Panc1 (cell line): ENCODE measurements at regions not wholly inside any gene's neighbourhood (a gene's known extent, or its start where the extent isn't known, plus 50 kb on each side); places are given as distances from the start of the nearest gene placed in this dataset.

Source experiments
- ATAC-seq: fragments of 200-7000 bp; cut with Tn5 transposase; 2 replicates; pipeline ENCODE4 v1.9.1; 2020; ENCODE audit warnings: mild to moderate bottlenecking, moderate library complexity
- BruUV-seq: library from RNA; stranded (reverse); fragments of 400-500 nt; replicated peaks from 2 replicates; lab custom pipeline; 2021; lab: Mats Ljungman, UMichigan
- CTCF ChIA-PET: fragments of 300-600 bp; sonication (Branson Sonifier 250); formaldehyde crosslinking; loops from one replicate; lab custom pipeline; 2022; ENCODE audit warnings: antibody characterized with exemption; lab: Charles Lee
- POLR2A ChIA-PET: fragments of 300-600 bp; sonication (Branson Sonifier 250); formaldehyde crosslinking; loops from one replicate; lab custom pipeline; 2022; ENCODE audit warnings: antibody characterized with exemption; lab: Charles Lee
- DNase-seq: peaks from one replicate; pipeline ENCODE4 v3.0.0-alpha.2; 2010; ENCODE audit warnings: low read depth, low spot score
- H3K27ac ChIP-seq: 2 replicates; pipeline ENCODE4 v1.5.1; 2011; ENCODE audit warnings: mild to moderate bottlenecking, low read length, inconsistent platforms
- H3K27me3 ChIP-seq: fragments of 200-500 bp; sonication (Bioruptor generic); 2 replicates; pipeline ENCODE4 v1.6.0; 2014; ENCODE audit warnings: low read length, inconsistent platforms; ENCODE audit not compliant: control insufficient read depth, insufficient read depth
- H3K36me3 ChIP-seq: fragments of 200-500 bp; sonication (Bioruptor generic); 2 replicates; pipeline ENCODE4 v1.5.1; 2014; ENCODE audit warnings: inconsistent platforms, mild to moderate bottlenecking, low read length, moderate library complexity; ENCODE audit not compliant: control insufficient read depth, insufficient read depth
- H3K4me1 ChIP-seq: 2 replicates; pipeline ENCODE4 v1.5.1; 2011; ENCODE audit warnings: inconsistent platforms, mild to moderate bottlenecking, low read length, moderate library complexity; ENCODE audit not compliant: control insufficient read depth, insufficient read depth
- H3K4me3 ChIP-seq, 2 experiments: 2 replicates each; pipeline ENCODE4 v1.5.1; 2011 to 2012; ENCODE audit warnings: low read depth in 2 of 2, low read length in 2 of 2, mild to moderate bottlenecking in 2 of 2, inconsistent platforms in 1 of 2, moderate library complexity in 1 of 2
- H3K9me3 ChIP-seq: fragments of 200-500 bp; sonication (Bioruptor generic); 2 replicates; pipeline ENCODE4 v1.5.1; 2014; ENCODE audit warnings: low read depth, mild to moderate bottlenecking, inconsistent platforms, low read length, moderate library complexity; ENCODE audit not compliant: control insufficient read depth, insufficient read depth
- POLR2AphosphoS5 ChIP-seq: IDR thresholded peaks from 2 replicates; pipeline ENCODE4 v1.6.1; 2012; ENCODE audit warnings: mild to moderate bottlenecking, low read depth, low read length, moderate library complexity
- SIN3A ChIP-seq: IDR thresholded peaks from 2 replicates; pipeline ENCODE4 v1.6.1; 2012; ENCODE audit warnings: low read depth, mild to moderate bottlenecking, low read length, moderate library complexity, borderline replicate concordance; ENCODE audit not compliant: insufficient read depth
- TCF7L2 ChIP-seq: IDR thresholded peaks from 2 replicates; pipeline ENCODE4 v1.6.1; 2011; ENCODE audit warnings: mild to moderate bottlenecking, low read depth, low read length, inconsistent platforms
- in situ Hi-C: cut with HindIII; loops from 2 replicates; pipeline ENCODE4 v1.10.0; 2016; ENCODE audit warnings: low sequenced_read_pairs, low pct_unique_long_range_greater_than_20kb
- intact Hi-C: fragments of 100-400 bp; cut with micrococcal nuclease; formaldehyde crosslinking; loops from one replicate; pipeline ENCODE4 v1.10.0; 2022; ENCODE audit not compliant: unreplicated experiment
- TF ChIP-seq, protein P1 (sequence below), 2 experiments: IDR thresholded peaks; 2 replicates each; pipeline ENCODE4 v1.6.1; 2011 to 2012; ENCODE audit warnings: low read depth in 2 of 2, control low read depth in 1 of 2, low read length in 1 of 2, mild to moderate bottlenecking in 1 of 2, moderate library complexity in 1 of 2; ENCODE audit not compliant: insufficient read depth in 1 of 2
- TF ChIP-seq, protein P2 (sequence below): fragments of 450-650 bp; IDR thresholded peaks from 2 replicates; pipeline ENCODE4 v1.5.1; 2017; ENCODE audit warnings: mild to moderate bottlenecking

DNA sequence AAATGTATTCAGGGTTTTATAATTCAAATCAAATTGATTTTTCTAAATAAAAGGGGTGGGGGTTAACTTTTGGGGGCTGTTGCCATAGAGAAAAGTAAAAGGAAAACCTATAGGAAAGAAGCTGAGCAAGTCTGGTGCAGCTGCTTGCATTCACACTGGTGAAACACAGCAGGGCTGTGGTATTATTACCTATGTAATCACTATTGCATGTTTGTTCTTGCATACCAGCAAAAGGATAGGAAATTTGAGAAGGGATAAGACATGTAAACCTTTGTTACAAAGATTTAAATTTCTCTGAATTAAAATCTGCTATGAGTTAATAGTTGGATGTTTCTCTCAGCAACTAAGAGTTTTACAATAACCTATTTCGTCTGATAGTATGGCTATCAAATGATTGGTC, 346.7 kb downstream of the EFNA5 start:
- Histone ChIP-seq H3K36me3 (no peaks in the 10 kb centered on the region), H3K4me3 (no peak overlapping the region), H3K27me3 (no peaks in the 10 kb centered on the region), H3K9me3 (no peaks in the 10 kb centered on the region), H3K27ac (no peak overlapping the region), H3K4me1 (no peaks in the 10 kb centered on the region)
- no TSS peak for BruUV-seq
- DNase-seq (no peak), ATAC-seq (no peak)
- TF ChIP-seq, protein P1, sequence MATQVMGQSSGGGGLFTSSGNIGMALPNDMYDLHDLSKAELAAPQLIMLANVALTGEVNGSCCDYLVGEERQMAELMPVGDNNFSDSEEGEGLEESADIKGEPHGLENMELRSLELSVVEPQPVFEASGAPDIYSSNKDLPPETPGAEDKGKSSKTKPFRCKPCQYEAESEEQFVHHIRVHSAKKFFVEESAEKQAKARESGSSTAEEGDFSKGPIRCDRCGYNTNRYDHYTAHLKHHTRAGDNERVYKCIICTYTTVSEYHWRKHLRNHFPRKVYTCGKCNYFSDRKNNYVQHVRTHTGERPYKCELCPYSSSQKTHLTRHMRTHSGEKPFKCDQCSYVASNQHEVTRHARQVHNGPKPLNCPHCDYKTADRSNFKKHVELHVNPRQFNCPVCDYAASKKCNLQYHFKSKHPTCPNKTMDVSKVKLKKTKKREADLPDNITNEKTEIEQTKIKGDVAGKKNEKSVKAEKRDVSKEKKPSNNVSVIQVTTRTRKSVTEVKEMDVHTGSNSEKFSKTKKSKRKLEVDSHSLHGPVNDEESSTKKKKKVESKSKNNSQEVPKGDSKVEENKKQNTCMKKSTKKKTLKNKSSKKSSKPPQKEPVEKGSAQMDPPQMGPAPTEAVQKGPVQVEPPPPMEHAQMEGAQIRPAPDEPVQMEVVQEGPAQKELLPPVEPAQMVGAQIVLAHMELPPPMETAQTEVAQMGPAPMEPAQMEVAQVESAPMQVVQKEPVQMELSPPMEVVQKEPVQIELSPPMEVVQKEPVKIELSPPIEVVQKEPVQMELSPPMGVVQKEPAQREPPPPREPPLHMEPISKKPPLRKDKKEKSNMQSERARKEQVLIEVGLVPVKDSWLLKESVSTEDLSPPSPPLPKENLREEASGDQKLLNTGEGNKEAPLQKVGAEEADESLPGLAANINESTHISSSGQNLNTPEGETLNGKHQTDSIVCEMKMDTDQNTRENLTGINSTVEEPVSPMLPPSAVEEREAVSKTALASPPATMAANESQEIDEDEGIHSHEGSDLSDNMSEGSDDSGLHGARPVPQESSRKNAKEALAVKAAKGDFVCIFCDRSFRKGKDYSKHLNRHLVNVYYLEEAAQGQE (IDR thresholded peaks at IDR 0.05; ENCODE audit: insufficient read depth in 1 of 2, low read depth in 2 of 2, low read length in 1 of 2) = no peak
- TF ChIP-seq SIN3A (no peak), POLR2AphosphoS5 (no peak), TCF7L2 (no peak)
- TF ChIP-seq, protein P2, sequence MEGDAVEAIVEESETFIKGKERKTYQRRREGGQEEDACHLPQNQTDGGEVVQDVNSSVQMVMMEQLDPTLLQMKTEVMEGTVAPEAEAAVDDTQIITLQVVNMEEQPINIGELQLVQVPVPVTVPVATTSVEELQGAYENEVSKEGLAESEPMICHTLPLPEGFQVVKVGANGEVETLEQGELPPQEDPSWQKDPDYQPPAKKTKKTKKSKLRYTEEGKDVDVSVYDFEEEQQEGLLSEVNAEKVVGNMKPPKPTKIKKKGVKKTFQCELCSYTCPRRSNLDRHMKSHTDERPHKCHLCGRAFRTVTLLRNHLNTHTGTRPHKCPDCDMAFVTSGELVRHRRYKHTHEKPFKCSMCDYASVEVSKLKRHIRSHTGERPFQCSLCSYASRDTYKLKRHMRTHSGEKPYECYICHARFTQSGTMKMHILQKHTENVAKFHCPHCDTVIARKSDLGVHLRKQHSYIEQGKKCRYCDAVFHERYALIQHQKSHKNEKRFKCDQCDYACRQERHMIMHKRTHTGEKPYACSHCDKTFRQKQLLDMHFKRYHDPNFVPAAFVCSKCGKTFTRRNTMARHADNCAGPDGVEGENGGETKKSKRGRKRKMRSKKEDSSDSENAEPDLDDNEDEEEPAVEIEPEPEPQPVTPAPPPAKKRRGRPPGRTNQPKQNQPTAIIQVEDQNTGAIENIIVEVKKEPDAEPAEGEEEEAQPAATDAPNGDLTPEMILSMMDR = no peak
- in situ Hi-C loops = no loop called here
- intact Hi-C loops = no loop called here
- POLR2A ChIA-PET = no interaction called here
- CTCF ChIA-PET = no interaction called here

DNA sequence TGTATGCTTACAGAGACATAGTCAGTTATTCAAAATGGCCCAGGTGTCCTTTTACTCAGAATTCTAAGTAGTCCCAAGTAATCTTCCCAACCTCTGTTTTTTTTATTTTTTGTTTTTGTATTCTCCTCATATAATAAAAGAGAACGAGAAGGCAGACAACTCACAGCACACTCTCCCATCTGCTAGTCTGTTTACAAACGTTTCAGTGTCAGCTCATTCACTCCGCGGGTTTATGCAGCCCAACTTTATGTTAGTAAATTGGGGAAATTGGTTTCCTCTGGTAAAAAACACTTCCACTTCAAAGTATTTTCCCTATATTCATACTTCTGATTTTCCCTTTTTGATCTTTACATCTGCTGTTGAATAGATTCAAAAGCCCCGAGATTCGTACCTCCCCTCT, 347.2 kb downstream of the EFNA5 start:
- no peak for TF ChIP-seq SIN3A
- TF ChIP-seq POLR2AphosphoS5 = no peak
- TF ChIP-seq TCF7L2 = no peak
- TF ChIP-seq, protein P1 (IDR thresholded peaks at IDR 0.05; ENCODE audit: insufficient read depth in 1 of 2, low read depth in 2 of 2, low read length in 1 of 2) = no peak
- TF ChIP-seq, protein P2 = no peak
- intact Hi-C loops (no loop called here), in situ Hi-C loops (no loop called here)
- Histone ChIP-seq H3K27me3 (no peaks in the 10 kb centered on the region), H3K36me3 (no peaks in the 10 kb centered on the region), H3K4me3 (no peak overlapping the region), H3K27ac (no peak overlapping the region), H3K9me3 (no peaks in the 10 kb centered on the region), H3K4me1 (no peaks in the 10 kb centered on the region)
- ChIA-PET CTCF (no interaction called here), POLR2A (interaction anchor here (0.7 kb wide), 1 partner anchor 291 kb away, joined by 3 read pairs; no protein-coding TSS in a partner anchor)
- DNase-seq (no peak), ATAC-seq (no peak)
- no TSS peak for BruUV-seq
